NCI-H1092 treated with DMSO at 0.1 percent for 48 hours (cell line): ENCODE measurements at regions not wholly inside any gene's neighbourhood (a gene's known extent, or its start where the extent isn't known, plus 50 kb on each side); places are given as distances from the start of the nearest gene placed in this dataset.
"Not testable (repeated sequence)": the region's sequence is repeated elsewhere in the genome, so short reads cannot be mapped to it uniquely, and the experiment has no call there.

Source experiments
- DNase-seq: peaks from one replicate; lab custom pipeline; 2025; lab: John Stamatoyannopoulos, UW

GRCh38 chr4:126440297-126440696 lies 1125.5 kb downstream of the FAT4 start:
- DNase-seq: no peak

GRCh38 chr4:126441173-126442035 lies 1126.6 kb downstream of the FAT4 start:
- DNase-seq: no peak

GRCh38 chr4:126445596-126445995 lies 1130.8 kb downstream of the FAT4 start:
- DNase-seq: no peak

GRCh38 chr4:126446917-126447316 lies 1132.2 kb downstream of the FAT4 start:
- DNase-seq: no peak

GRCh38 chr4:126448086-126448845 lies 1133.5 kb downstream of the FAT4 start:
- no peak for DNase-seq

- no peak for DNase-seq
Measured at GRCh38 chr4:126451237-126451873, 1136.6 kb downstream of the FAT4 start.

- no peak for DNase-seq
Measured at GRCh38 chr4:126455865-126456264, 1141.1 kb downstream of the FAT4 start.

- DNase-seq: no peak
Measured at GRCh38 chr4:126458993-126459392, 1144.2 kb downstream of the FAT4 start.

GRCh38 chr4:126465341-126465740 lies 1150.6 kb downstream of the FAT4 start:
- DNase-seq: no peak

- no peak for DNase-seq
Measured at GRCh38 chr4:126466848-126467247, 1152.1 kb downstream of the FAT4 start.

GRCh38 chr4:126468144-126468543 lies 1153.4 kb downstream of the FAT4 start:
- DNase-seq: no peak

GRCh38 chr4:126470862-126471261 lies 1156.1 kb downstream of the FAT4 start:
- DNase-seq: no peak

GRCh38 chr4:126475730-126476129 lies 1157.0 kb upstream of the INTU start:
- no peak for DNase-seq

- DNase-seq: no peak
Measured at GRCh38 chr4:126479709-126480108, 1153.0 kb upstream of the INTU start.

GRCh38 chr4:126482311-126482710 lies 1150.4 kb upstream of the INTU start:
- no peak for DNase-seq

- no peak for DNase-seq
Measured at GRCh38 chr4:126486377-126486776, 1146.4 kb upstream of the INTU start.

GRCh38 chr4:126489826-126490463 lies 1142.8 kb upstream of the INTU start:
- DNase-seq: no peak

GRCh38 chr4:126495163-126495752 lies 1137.5 kb upstream of the INTU start:
- no peak for DNase-seq

- DNase-seq: no peak
Measured at GRCh38 chr4:126512979-126513378, 1119.8 kb upstream of the INTU start.

- DNase-seq: no peak
Measured at GRCh38 chr4:126513596-126513995, 1119.2 kb upstream of the INTU start.

GRCh38 chr4:126520731-126521130 lies 1112.0 kb upstream of the INTU start:
- DNase-seq: no peak

GRCh38 chr4:126525400-126525799 lies 1107.4 kb upstream of the INTU start:
- DNase-seq: not testable (repeated sequence)
